GM18909 (cell line): ENCODE measurements at regions not wholly inside any gene's neighbourhood (a gene's known extent, or its start where the extent isn't known, plus 50 kb on each side); places are given as distances from the start of the nearest gene placed in this dataset.

Experiments used
- ATAC-seq: cut with Tn5 transposase; IDR thresholded peaks from one replicate; pipeline ENCODE4 v1.9.1; 2021; ENCODE audit warnings: mild to moderate bottlenecking; ENCODE audit not compliant: unreplicated experiment, poor library complexity

- no peak for ATAC-seq
These were observed 96.6 kb upstream of the RUNX1 start for GRCh38 chr21:35145626-35146233.

GRCh38 chr21:35144978-35145377 is 95.9 kb upstream of the RUNX1 start:
- no peak for ATAC-seq

DNA sequence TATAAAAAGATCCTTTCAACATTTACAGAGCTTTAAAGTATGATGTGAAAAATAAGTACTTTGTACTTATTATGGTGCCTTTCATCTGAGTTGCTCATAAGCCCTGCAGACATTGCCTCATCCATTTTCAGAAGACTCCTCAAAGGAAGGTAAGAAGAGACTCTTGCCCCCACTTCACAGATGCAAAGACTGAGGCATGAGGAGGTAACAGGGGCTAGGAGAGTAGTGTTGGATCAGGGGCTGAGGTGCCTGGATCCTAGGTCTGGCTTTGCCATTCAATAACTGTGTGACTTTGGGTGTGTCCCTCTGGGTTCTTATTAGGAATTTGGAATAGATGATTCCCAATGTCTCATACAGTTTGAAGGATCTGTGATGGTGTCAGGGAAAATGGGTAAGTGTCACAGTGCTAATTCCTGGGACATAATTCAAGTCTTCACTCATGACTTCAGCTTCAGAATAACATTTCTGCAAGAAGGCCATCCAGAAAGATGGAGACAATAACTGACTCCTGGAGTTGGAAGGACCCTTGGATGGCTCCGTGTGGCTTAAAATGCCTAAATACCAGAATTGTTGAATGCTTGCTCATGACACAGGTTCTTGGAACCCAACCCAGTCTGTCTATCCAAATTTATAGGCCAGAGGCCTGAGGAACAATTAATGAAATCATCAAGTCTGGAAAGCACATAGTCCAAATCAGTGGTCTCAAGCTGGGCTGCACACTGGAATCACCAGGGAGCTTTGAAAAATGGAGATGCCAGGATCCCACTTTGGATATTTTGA is 93.1 kb upstream of the RUNX1 start:
- ATAC-seq = no peak

GRCh38 chr21:35139382-35139715 is 90.2 kb upstream of the RUNX1 start:
- ATAC-seq = no peak

DNA sequence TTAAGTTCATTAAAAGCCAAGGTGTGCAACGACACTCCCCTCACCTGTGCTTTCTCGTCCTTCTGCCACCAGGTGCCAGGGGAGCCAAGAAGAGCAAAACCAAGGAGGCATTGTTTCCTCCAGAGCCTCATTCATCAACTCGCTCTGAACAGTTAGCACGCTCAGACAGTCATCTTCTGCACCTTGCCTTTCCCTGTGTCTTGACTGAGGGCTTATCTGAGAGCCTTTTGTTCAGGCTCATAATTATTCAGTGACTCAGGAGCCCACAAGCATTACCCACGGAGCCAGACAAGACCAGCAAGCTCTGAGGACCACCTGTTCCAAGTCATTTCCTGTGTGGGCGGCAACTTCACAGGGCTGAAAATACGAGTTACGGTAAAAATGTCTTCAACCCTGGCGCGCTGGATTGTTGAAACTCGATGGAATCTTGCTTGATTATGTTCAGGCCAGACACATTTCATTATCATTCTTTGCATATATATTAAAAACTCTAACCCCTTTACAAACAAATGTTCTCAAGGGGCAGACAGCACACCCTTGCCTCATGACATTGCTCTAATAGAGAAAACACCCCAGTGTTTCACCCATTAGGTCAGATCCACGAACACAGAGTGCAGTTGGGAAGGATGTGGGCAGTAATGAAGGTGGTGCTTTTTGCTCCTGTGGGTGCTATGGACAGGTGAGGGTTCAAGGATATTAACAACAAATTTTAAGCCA is 89.7 kb upstream of the RUNX1 start:
- ATAC-seq = no peak

- no peak for ATAC-seq
These were observed 87.6 kb upstream of the RUNX1 start for GRCh38 chr21:35136586-35137219.

DNA sequence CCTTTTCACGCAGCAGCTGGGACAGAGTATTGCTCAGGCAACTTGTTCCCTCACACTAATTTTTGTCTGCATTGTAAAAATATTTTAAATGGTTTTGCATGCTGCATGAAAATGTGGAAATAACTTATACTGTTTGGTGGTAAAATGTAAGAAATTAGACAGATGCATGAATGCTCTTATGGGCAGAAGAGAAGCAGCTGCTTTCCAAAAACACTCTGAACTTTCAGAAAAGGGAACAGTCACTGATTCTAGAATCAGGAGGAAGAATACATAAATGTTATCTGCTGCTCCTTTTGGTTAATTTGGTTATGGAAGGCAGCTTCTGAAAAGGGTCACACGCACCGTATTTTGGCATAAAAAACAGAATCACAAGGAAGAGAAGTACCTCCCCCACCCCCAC is 87.0 kb upstream of the RUNX1 start:
- ATAC-seq = no peak

- no peak for ATAC-seq
These were observed 86.4 kb upstream of the RUNX1 start for GRCh38 chr21:35135481-35135880.

GRCh38 chr21:35134309-35134708 is 85.2 kb upstream of the RUNX1 start:
- no peak for ATAC-seq

DNA sequence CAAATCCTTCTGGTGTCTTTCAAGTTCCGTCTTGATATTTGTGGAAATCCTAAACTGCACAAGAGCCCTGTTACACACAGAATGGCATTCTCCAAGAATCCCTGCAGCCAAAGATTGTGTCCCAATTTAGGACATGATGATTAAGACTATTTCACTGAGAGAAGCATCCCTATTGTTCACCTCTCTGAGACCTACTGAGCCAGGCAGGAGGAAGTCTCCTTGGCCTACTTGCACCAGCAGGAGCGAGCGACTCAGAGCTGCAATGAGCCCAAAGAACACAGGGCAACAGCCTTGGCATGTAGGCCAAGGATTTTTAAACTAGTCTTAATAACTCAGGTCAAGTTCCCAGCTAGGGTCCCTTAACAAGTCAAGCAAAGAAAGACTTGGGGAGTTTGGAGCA is 79.4 kb upstream of the RUNX1 start:
- ATAC-seq = no peak

DNA sequence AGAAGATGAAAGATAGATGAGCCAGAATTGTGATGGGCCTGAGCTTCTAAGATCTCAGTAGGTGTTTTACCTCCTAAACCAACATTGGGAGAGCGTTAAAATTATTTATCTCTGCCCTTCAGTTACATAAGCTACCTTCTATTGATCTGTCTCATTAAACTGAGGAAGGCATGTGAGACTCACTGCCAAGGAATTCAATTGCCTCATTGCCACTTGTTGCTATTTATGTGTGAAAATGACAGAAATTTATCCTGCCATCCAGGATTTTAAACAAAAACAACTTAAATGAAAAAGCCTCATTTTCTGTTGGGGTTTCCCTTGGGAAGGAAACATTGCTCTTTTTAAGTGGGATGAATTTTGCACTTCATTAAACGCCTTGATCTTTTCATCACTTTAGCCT is 78.7 kb upstream of the RUNX1 start:
- no peak for ATAC-seq

- no peak for ATAC-seq
These were observed 77.9 kb upstream of the RUNX1 start for GRCh38 chr21:35127026-35127425.

- no peak for ATAC-seq
These were observed 71.6 kb upstream of the RUNX1 start for GRCh38 chr21:35120631-35121180.

DNA sequence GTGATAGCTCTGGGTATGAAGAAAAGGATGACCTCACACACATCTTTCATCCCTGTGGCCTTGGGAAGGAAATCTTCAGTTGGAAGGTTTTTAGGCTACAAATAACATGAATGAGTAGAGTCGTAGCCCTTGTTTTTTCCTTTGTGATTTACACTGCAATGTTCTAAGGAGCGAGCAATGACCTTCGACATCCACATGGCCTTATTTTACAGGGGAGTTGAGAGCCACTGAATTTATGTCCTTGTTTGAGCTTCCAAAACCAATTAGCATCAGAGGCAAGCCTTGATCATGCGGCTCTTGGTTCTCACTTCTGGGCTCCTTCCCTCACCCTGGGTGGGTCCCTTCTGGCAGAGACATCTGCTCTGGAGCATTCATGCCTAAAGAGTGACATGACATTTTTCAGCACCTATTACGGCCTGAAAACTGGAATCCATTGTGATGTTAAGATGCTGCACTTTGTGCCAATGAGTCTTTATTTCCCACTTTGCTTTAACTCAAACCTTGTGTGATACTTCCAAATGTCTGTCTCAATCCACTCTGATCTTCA is 70.5 kb upstream of the RUNX1 start:
- ATAC-seq = no peak

GRCh38 chr21:35116777-35117176 is 67.7 kb upstream of the RUNX1 start:
- no peak for ATAC-seq

- no peak for ATAC-seq
These were observed 64.0 kb upstream of the RUNX1 start for GRCh38 chr21:35113064-35113463.

DNA sequence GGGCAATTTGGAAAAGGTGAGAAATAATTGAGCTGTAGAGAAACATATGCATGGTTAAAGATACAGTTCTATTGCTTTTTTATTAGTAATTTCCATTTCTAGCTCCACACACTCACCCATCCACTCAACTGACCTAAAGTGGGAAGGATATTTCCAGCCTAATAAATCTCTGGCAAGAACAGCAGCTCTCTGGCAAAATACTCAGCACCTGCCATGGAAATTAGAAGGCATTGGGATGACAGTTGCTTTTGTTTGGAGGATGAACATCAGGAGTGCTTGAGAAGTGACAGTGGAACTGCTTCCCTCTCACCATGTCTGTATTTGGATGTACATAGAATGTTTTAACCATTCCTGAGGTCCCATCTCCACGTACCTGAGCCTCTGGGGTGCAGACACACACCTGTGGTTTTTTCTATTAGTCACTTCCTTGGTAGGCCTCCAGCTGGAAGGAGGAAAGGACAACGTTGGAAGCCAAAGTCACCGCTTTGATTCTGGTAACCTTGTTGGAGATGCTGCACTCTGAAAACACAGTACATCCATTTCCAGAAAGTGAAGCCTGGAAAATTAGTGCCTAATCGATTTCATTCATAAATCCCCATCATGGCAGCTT is 62.3 kb upstream of the RUNX1 start:
- ATAC-seq = no peak

DNA sequence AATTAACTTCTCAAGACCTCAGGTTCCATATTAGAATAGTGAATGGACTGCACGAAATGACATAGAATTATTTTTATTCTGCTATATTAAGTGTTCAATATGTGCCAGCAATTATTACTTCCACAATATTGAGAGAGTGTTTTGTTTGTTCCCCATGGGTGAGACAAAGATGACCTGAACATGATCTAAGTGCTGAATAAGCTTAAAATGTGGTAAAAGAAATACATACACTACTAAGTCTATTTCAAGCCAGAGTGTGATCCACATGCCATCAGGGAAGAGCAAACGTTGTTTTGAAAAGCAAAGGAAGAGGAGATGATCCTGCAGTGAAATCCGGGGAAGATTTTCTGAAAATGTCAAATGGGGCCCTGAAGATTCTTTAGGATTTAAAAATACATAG is 59.8 kb upstream of the RUNX1 start:
- no peak for ATAC-seq

DNA sequence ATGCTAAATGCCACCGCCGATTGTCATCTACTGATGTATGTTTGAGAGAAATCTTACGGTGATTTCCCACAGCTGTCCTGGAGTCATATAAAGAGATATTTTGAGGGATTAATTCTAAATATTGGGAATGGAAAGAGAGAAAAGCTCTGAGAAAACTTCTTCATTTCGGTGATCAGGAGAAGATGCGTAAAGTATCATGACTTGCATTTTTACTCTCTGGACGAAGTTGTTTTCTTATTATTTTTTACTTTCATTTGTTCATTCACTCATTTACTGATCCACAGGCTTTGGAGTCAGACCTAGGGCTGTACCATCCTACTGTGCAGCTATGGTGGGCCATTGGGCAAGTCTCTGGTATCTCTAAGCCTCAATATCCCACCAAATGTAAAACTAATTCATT is 58.4 kb upstream of the RUNX1 start:
- ATAC-seq = no peak

- ATAC-seq = no peak
These were observed 57.2 kb upstream of the RUNX1 start for GRCh38 chr21:35106246-35106835.
